IPS-18a (cell line): ENCODE measurements at regions not wholly inside any gene's neighbourhood (a gene's known extent, or its start where the extent isn't known, plus 50 kb on each side); places are given as distances from the start of the nearest gene placed in this dataset.
A peak's percentile ranks its signal among the peaks of the same experiment; 100 is the strongest.
"Not testable (repeated sequence)": the region's sequence is repeated elsewhere in the genome, so short reads cannot be mapped to it uniquely, and the experiment has no call there.

ENCODE experiments used
- H3K27ac ChIP-seq: one replicate; pipeline ENCODE4 v1.5.1; 2013; ENCODE audit warnings: low read length
- H3K27me3 ChIP-seq: one replicate; pipeline ENCODE4 v1.6.1; 2013; ENCODE audit warnings: mild to moderate bottlenecking, low read length; ENCODE audit not compliant: control insufficient read depth, insufficient read depth
- H3K36me3 ChIP-seq: one replicate; pipeline ENCODE4 v1.6.1; 2013; ENCODE audit warnings: low read depth, low read length; ENCODE audit not compliant: control insufficient read depth
- H3K4me1 ChIP-seq: one replicate; pipeline ENCODE4 v1.6.1; 2013; ENCODE audit warnings: low read depth, low read length; ENCODE audit not compliant: control insufficient read depth
- H3K4me3 ChIP-seq: one replicate; pipeline ENCODE4 v1.5.1; 2013; ENCODE audit warnings: low read length
- H3K9ac ChIP-seq: one replicate; pipeline ENCODE4 v1.6.1; 2013; ENCODE audit warnings: mild to moderate bottlenecking, low read length, moderate library complexity
- H3K9me3 ChIP-seq: one replicate; pipeline ENCODE4 v1.6.1; 2013; ENCODE audit warnings: low read depth, low read length; ENCODE audit not compliant: control insufficient read depth

- H3K4me1 ChIP-seq, result peaks cover 10% of the 10 kb centered on the region
- H3K9me3 ChIP-seq, result no peaks in the 10 kb centered on the region
- no peak overlapping the region for H3K27ac ChIP-seq
- no peak overlapping the region for H3K4me3 ChIP-seq
- no peak overlapping the region for H3K9ac ChIP-seq
- H3K27me3 ChIP-seq, result no peaks in the 10 kb centered on the region
- H3K36me3 ChIP-seq, result no peaks in the 10 kb centered on the region
These were observed 106.5 kb downstream of the KLF13 start for GRCh38 chr15:31433091-31433490.

GRCh38 chr15:31433574-31433973 lies 106.9 kb downstream of the KLF13 start:
- no peaks in the 10 kb centered on the region for H3K9me3 ChIP-seq
- peaks cover 10% of the 10 kb centered on the region for H3K4me1 ChIP-seq
- no peaks in the 10 kb centered on the region for H3K27me3 ChIP-seq
- H3K4me3 ChIP-seq, result no peak overlapping the region
- H3K9ac ChIP-seq, result no peak overlapping the region
- no peak overlapping the region for H3K27ac ChIP-seq
- no peaks in the 10 kb centered on the region for H3K36me3 ChIP-seq

DNA sequence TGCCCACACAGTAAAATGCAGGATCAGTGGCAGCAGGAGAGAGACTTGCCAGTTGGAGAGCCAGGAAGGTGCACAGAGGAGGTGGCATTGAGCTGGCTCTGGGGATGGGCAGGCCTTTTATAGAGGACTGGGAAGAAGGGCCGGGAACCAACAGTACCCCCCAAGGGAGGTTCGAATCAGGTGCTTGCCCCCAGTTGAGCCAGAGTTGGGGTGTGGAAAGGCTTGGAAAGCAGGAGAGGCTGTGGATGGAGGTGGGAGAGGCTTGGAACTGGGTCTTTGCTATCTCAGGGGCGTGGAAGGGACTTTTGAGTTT lies 107.6 kb downstream of the KLF13 start:
- Histone ChIP-seq H3K36me3 (no peaks in the 10 kb centered on the region), H3K4me3 (no peak overlapping the region), H3K9me3 (no peaks in the 10 kb centered on the region), H3K27ac (no peak overlapping the region), H3K27me3 (no peaks in the 10 kb centered on the region), H3K9ac (no peak overlapping the region), H3K4me1 (peaks cover 10% of the 10 kb centered on the region)

DNA sequence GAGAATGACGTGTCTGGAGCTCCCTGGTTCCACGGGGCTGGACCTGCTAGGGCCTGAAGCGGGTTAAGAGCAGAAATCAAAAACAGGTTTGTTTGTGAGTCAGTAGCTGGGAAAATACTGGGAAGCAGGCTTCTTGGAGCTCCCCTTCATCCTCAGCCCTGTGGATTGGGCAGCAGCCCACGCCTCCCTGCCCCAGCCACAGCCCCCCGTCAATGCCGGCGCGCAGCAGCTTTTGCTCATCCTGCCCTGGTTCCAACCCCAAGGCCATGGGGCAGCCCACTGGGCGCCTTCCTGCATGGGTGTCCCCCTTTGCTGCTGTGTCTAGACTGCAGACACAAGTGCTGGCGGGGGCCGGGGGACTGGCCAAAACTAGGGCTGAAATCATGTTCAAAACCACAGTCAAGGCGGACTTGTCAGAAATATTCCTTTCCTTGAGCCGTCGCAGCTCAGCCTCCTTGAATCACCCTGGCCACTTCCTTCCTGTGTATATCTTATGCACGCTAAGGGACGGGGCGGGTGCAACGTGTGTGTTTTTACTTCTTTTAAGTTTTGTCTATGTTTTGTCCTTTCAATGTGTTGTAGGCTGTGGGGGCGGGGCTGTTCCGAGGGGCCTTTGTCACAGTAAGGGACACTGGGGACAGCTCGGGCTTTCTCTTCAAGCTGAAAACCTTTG lies 108.1 kb downstream of the KLF13 start:
- H3K9me3 ChIP-seq, result no peaks in the 10 kb centered on the region
- H3K27me3 ChIP-seq, result no peaks in the 10 kb centered on the region
- no peak overlapping the region for H3K9ac ChIP-seq
- no peak overlapping the region for H3K4me3 ChIP-seq
- no peaks in the 10 kb centered on the region for H3K36me3 ChIP-seq
- no peak overlapping the region for H3K27ac ChIP-seq
- H3K4me1 ChIP-seq, result peaks cover 10% of the 10 kb centered on the region

DNA sequence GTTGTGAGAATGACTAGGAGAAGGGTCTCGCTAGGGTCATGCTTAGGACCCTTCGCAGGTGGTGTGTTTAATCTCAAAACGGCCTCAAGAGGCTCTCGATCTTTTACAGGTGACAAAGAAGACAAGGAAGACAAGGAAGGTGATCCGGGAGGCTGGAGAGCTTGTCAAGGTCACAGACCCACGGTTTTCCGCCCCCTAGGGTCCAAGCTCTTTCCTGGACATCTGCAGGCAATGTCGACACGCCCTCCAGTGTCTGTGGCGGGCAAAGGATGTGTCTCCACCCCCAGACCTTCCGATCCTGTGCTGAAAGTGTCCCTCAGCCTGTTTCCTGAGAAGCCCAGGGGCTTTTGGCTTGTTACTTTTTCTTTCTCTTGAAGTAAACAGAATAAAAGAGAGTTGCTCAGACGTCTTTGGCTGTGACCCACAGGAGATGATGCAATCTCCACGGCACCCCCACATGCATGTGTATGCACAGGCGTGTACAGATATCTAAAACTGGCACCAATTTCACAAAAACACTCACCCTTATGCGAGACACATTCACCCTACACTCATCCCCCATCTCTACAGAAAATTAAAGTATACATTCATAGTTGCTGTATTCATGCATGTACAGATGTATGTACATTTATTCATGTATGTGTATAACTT lies 108.8 kb downstream of the KLF13 start:
- no peaks in the 10 kb centered on the region for H3K9me3 ChIP-seq
- H3K4me1 ChIP-seq, result peaks cover 10% of the 10 kb centered on the region
- H3K27ac ChIP-seq, result no peak overlapping the region
- H3K36me3 ChIP-seq, result no peaks in the 10 kb centered on the region
- H3K4me3 ChIP-seq, result no peak overlapping the region
- peaks cover 6% of the 10 kb centered on the region for H3K27me3 ChIP-seq
- H3K9ac ChIP-seq, result no peak overlapping the region

DNA sequence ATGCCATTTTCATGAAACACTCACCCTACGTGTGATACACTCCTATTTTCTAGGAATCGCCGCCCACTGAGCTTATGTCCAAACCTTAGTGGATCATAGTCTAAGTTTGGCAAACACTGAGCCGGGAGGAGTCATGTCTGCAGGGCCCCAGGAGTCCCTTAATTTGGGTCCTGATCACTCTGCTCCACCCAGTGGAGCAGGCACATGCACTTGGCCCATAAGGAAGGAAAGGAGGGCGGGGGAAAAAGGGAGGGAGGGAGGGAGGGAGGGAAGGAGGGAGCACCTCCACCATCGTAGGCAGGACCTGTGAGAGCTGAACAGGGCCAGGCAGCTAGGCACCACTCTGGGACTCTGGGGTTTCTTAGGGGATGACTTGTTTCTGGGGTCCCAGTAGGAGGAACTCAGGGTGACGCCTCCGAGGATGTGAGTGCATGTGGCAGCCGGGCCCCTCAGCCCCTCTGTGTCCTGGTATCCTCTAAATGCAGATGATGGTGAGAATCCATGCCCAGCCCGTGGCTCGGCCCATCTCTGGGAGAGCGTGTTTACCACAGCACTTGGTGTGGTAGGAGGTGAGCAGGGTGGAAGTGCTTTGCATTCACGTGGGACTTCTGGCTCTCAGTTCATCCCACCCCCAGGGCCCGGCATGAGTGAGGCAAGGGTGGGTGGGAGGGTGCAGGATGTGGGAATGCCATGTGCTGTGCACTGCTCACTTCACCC lies 109.4 kb downstream of the KLF13 start:
- H3K27me3 ChIP-seq, result peaks cover 12% of the 10 kb centered on the region
- H3K4me3 ChIP-seq, result no peak overlapping the region
- H3K36me3 ChIP-seq, result no peaks in the 10 kb centered on the region
- no peak overlapping the region for H3K9ac ChIP-seq
- H3K27ac ChIP-seq, result no peak overlapping the region
- no peaks in the 10 kb centered on the region for H3K9me3 ChIP-seq
- H3K4me1 ChIP-seq, result peaks cover 10% of the 10 kb centered on the region

- H3K27ac ChIP-seq, result no peak overlapping the region
These were observed 111.1 kb downstream of the KLF13 start for GRCh38 chr15:31437686-31438085.

DNA sequence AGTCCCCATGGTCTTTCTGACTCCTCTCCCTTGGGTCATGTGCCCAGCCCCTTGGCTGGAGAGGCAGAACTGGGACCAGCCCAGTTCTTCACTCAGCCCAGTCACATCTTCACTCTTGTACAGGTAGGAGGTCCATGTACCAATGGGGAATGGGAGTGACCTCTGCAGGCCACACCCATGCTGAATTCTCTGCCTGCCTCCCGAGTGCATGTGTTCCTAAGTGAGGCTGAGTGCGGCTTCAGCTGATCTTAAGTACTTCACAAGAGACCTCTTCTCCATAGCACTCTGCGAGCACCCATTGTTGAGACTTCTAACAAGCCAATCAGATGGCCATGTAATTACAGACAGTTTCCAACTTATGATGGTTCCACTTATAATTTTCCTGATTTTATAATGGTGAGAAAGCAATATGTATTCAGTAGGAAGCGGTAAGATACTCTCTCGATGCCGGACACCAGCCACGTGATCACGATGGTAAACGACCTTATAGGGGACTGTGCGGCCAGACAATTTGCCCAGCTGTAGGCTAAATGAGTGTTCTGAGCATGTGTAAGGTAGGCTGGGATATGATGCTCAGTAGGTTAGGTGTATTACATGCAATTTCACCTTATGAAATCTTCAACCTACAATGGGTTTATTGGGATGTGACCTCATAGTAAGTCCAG lies 112.1 kb downstream of the KLF13 start:
- Histone ChIP-seq H3K9me3 (no peaks in the 10 kb centered on the region), H3K27me3 (peaks cover 27% of the 10 kb centered on the region), H3K4me1 (peaks cover 10% of the 10 kb centered on the region), H3K36me3 (no peaks in the 10 kb centered on the region), H3K4me3 (no peak overlapping the region), H3K9ac (no peak overlapping the region), H3K27ac (no peak overlapping the region)

More at GRCh38 chr15:31437686-31438085, 111.1 kb downstream of the KLF13 start:
- Histone ChIP-seq H3K4me1 (peaks cover 10% of the 10 kb centered on the region), H3K36me3 (no peaks in the 10 kb centered on the region), H3K9ac (no peak overlapping the region), H3K27me3 (peaks cover 27% of the 10 kb centered on the region), H3K9me3 (no peaks in the 10 kb centered on the region), H3K4me3 (no peak overlapping the region)

DNA sequence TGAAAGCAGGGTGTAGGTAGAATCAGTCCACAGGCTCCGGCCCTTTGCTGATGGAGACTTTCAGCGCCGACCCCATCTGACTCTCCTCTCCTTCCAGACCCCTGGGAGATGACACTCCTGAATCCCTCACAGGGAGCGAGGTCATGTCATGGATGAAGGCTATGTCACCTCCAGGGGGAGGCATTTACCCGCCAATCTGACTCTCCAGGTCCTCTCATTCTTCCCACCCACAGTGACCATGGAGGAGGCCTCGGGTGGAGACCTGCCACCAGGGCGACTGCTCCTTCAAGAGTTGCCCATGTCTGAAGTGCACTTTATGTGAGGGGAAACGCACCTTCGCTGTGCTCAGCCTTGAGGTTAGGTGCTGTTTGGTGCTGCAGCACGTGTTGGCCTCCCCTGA lies 112.7 kb downstream of the KLF13 start:
- peaks cover 27% of the 10 kb centered on the region for H3K27me3 ChIP-seq
- H3K27ac ChIP-seq, result no peak overlapping the region
- no peaks in the 10 kb centered on the region for H3K36me3 ChIP-seq
- H3K4me1 ChIP-seq, result peaks cover 10% of the 10 kb centered on the region
- no peak overlapping the region for H3K9ac ChIP-seq
- no peaks in the 10 kb centered on the region for H3K9me3 ChIP-seq
- no peak overlapping the region for H3K4me3 ChIP-seq

DNA sequence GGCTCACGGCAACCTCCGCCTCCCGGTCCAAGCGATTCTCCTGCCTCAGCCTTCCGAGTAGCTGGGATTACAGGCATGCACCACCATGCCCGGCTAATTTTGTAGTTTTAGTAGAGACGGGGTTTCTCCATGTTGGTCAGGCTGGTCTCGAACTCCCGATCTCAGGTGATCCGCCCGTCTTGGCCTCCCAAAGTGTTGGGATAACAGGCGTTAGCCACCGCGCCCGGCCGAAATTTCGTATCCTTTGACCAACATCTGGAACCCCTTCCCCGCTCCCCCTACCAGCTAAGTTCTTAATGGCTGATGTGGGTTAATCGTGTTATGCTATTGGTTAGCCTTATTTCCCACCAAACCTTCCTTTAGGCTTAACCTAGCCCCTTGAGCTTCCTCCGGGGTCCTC lies 113.6 kb downstream of the KLF13 start:
- Histone ChIP-seq H3K4me3 (peak overlapping the region; percentile 48), H3K27me3 (peaks cover 27% of the 10 kb centered on the region)
- not testable (repeated sequence) for H3K9me3 ChIP-seq, H3K4me1 ChIP-seq, H3K36me3 ChIP-seq, H3K9ac ChIP-seq, H3K27ac ChIP-seq

DNA sequence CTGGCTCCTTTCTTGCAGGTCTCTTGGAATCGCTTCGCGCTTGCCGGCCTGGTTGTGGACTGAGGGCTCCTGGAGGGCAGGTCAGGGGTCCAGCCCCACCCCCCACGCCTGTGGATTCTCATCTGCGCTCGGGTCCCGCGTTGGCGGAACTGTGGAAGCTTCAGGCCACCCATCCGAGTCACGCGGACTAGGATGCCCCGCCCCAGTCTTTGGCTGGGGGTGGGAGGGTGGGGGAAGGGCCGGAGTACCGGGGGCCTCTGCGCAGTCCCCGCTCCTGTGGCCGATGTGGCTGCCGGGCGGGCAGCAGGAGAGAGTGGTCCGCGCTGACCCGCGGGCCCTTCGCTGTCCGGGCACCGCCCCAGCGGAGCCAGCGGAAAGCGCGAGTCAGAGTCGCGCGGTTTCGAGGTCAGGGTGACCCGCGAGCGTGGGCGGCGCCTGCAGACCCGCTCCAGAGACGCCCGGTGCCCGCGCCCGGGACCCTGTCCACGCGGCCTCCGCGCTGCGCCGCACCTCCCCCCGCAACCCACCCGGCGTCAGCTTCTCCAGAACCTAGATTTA lies 114.2 kb downstream of the KLF13 start:
- no peak overlapping the region for H3K27ac ChIP-seq
- peaks cover 27% of the 10 kb centered on the region for H3K27me3 ChIP-seq
- peak overlapping the region; percentile 48 for H3K4me3 ChIP-seq
- H3K4me1 ChIP-seq, result no peaks in the 10 kb centered on the region
- no peaks in the 10 kb centered on the region for H3K9me3 ChIP-seq
- H3K9ac ChIP-seq, result no peak overlapping the region
- H3K36me3 ChIP-seq, result no peaks in the 10 kb centered on the region
